Common myeloid progenitor, CD34-positive (primary cell): ENCODE measurements at regions not wholly inside any gene's neighbourhood (a gene's known extent, or its start where the extent isn't known, plus 50 kb on each side); places are given as distances from the start of the nearest gene placed in this dataset.

ENCODE experiments used
- CTCF ChIA-PET: fragments of 350-600 bp; sonication (Branson Sonifier 250); formaldehyde crosslinking; loops from one replicate; lab custom pipeline; 2021; ENCODE audit warnings: antibody characterized with exemption; lab: Charles Lee
- POLR2A ChIA-PET: fragments of 350-600 bp; sonication (Branson Sonifier 250); formaldehyde crosslinking; loops from one replicate; lab custom pipeline; 2021; ENCODE audit warnings: antibody characterized with exemption; lab: Charles Lee
- DNase-seq, 3 donors: peaks; one replicate each; pipeline versions ENCODE4 v3.0.0 to v3.0.0-alpha.2; 2013
- H3K27ac ChIP-seq, 2 experiments: 1 replicate in 1 of 2; 2 replicates in 1 of 2; pipeline ENCODE4 v1.7.0; 2013; ENCODE audit warnings: inconsistent platforms in 2 of 2, low read length in 2 of 2, mild to moderate bottlenecking in 2 of 2, low read depth in 1 of 2, moderate library complexity in 1 of 2; ENCODE audit not compliant: severe bottlenecking in 2 of 2, insufficient read depth in 1 of 2, poor library complexity in 1 of 2
- H3K27me3 ChIP-seq, 5 experiments: replicated peaks in 2 of 5; 1 replicate in 3 of 5; 2 replicates in 2 of 5; pipeline versions ENCODE4 v1.6.1 to v1.7.0; 2013; ENCODE audit warnings: low read length in 4 of 5, mild to moderate bottlenecking in 2 of 5, moderate library complexity in 2 of 5, inconsistent platforms in 1 of 5; ENCODE audit not compliant: insufficient read depth in 5 of 5, control insufficient read depth in 4 of 5
- H3K36me3 ChIP-seq, 4 experiments: 1 replicate in 2 of 4; 2 replicates in 2 of 4; pipeline versions ENCODE4 v1.6.1 to v1.7.0; 2013; ENCODE audit warnings: low read length in 3 of 4, control low read depth in 1 of 4, mild to moderate bottlenecking in 1 of 4; ENCODE audit not compliant: control insufficient read depth in 4 of 4, insufficient read depth in 4 of 4
- H3K4me1 ChIP-seq, 4 experiments: 1 replicate in 3 of 4; 2 replicates in 1 of 4; pipeline versions ENCODE4 v1.6.1 to v1.7.1; 2013; ENCODE audit warnings: low read length in 3 of 4, mild to moderate bottlenecking in 3 of 4, control low read depth in 1 of 4, inconsistent platforms in 1 of 4, moderate library complexity in 1 of 4; ENCODE audit not compliant: control insufficient read depth in 4 of 4, insufficient read depth in 4 of 4; ENCODE audit errors: control extremely low read depth in 1 of 4
- H3K4me3 ChIP-seq, 7 experiments: 1 replicate in 4 of 7; 2 replicates in 3 of 7; pipeline versions ENCODE4 v1.5.1 to v1.7.0; 2013; ENCODE audit warnings: mild to moderate bottlenecking in 7 of 7, low read length in 6 of 7, moderate library complexity in 6 of 7, inconsistent platforms in 2 of 7, low read depth in 2 of 7, control low read depth in 1 of 7; ENCODE audit not compliant: insufficient read depth in 4 of 7, control insufficient read depth in 1 of 7; ENCODE audit errors: extremely low read depth in 1 of 7
- H3K9me3 ChIP-seq, 5 experiments: 1 replicate in 4 of 5; 2 replicates in 1 of 5; pipeline versions ENCODE4 v1.6.1 to v1.7.1; 2013; ENCODE audit warnings: low read length in 4 of 5, mild to moderate bottlenecking in 2 of 5, inconsistent platforms in 1 of 5, low read depth in 1 of 5, moderate library complexity in 1 of 5; ENCODE audit not compliant: control insufficient read depth in 4 of 5, insufficient read depth in 2 of 5; ENCODE audit errors: control extremely low read depth in 1 of 5
- WGBS: methylation state at CpG from one replicate; pipeline ENCODE4 v1.1.5; 2013; ENCODE audit not compliant: insufficient coverage; 5-methylcytosine and 5-hydroxymethylcytosine counted together

- Histone ChIP-seq H3K27ac (no peak overlapping the region), H3K27me3 (no peaks in the 10 kb centered on the region), H3K36me3 (no peaks in the 10 kb centered on the region), H3K4me3 (no peak overlapping the region), H3K9me3 (no peaks in the 10 kb centered on the region), H3K4me1 (peaks cover 0 to 3% (median 0%) of the 10 kb centered on the region in 4 experiments)
- DNase-seq: no peak
- ChIA-PET POLR2A (no interaction called here), CTCF (no interaction called here)
- 100% methylated on average over 1 of the region's 3 CpGs for WGBS
Measured at GRCh38 chr7:12898620-12899019, 211.2 kb downstream of the ARL4A start.

- ChIA-PET CTCF (no interaction called here), POLR2A (no interaction called here)
- DNase-seq: no peak
- Histone ChIP-seq H3K9me3 (no peaks in the 10 kb centered on the region), H3K27me3 (no peaks in the 10 kb centered on the region), H3K36me3 (no peaks in the 10 kb centered on the region), H3K4me1 (no peaks in the 10 kb centered on the region), H3K4me3 (no peak overlapping the region), H3K27ac (no peak overlapping the region)
- 100% methylated on average over 1 of the region's 5 CpGs for WGBS
Measured at GRCh38 chr7:12905671-12906070, 218.2 kb downstream of the ARL4A start.

- WGBS: no CpG with 5 or more reads among the region's 2 CpGs
- H3K27me3 ChIP-seq: no peaks in the 10 kb centered on the region
- ChIA-PET CTCF (no interaction called here), POLR2A (no interaction called here)
- H3K4me3 ChIP-seq: no peak overlapping the region
- no peak overlapping the region for H3K27ac ChIP-seq
- H3K4me1 ChIP-seq: no peaks in the 10 kb centered on the region
- no peaks in the 10 kb centered on the region for H3K36me3 ChIP-seq
- H3K9me3 ChIP-seq: no peaks in the 10 kb centered on the region
- DNase-seq: no peak
Measured at GRCh38 chr7:12907774-12908173, 220.3 kb downstream of the ARL4A start.

GRCh38 chr7:12909483-12909882 lies 222.1 kb downstream of the ARL4A start:
- H3K27ac ChIP-seq: no peak overlapping the region
- no CpG with 5 or more reads among the region's 1 CpG for WGBS
- DNase-seq: no peak
- H3K4me1 ChIP-seq: no peaks in the 10 kb centered on the region
- no peaks in the 10 kb centered on the region for H3K27me3 ChIP-seq
- CTCF ChIA-PET: no interaction called here
- H3K36me3 ChIP-seq: no peaks in the 10 kb centered on the region
- no peak overlapping the region for H3K4me3 ChIP-seq
- H3K9me3 ChIP-seq: no peaks in the 10 kb centered on the region
- POLR2A ChIA-PET: no interaction called here

- DNase-seq: no peak
- no peaks in the 10 kb centered on the region for H3K4me1 ChIP-seq
- H3K27me3 ChIP-seq: no peaks in the 10 kb centered on the region
- no peaks in the 10 kb centered on the region for H3K36me3 ChIP-seq
- ChIA-PET CTCF (interaction anchor here (1.5 kb wide), 1 partner anchor 10 kb away, joined by 4 read pairs; no protein-coding TSS in a partner anchor), POLR2A (no interaction called here)
- H3K27ac ChIP-seq: no peak overlapping the region
- 100% methylated on average over 1 of the region's 2 CpGs for WGBS
- H3K9me3 ChIP-seq: peaks cover 0 to 2% (median 0%) of the 10 kb centered on the region in 5 experiments
- H3K4me3 ChIP-seq: no peak overlapping the region
Measured at GRCh38 chr7:12911053-12911452, 223.6 kb downstream of the ARL4A start.

- ChIA-PET POLR2A (no interaction called here), CTCF (no interaction called here)
- no peaks in the 10 kb centered on the region for H3K4me1 ChIP-seq
- H3K4me3 ChIP-seq: no peak overlapping the region
- no peak overlapping the region for H3K27ac ChIP-seq
- peaks cover 0 to 3% (median 0%) of the 10 kb centered on the region in 5 experiments for H3K9me3 ChIP-seq
- 73% methylated on average over 2 of the region's 3 CpGs for WGBS
- no peaks in the 10 kb centered on the region for H3K27me3 ChIP-seq
- H3K36me3 ChIP-seq: no peaks in the 10 kb centered on the region
- no peak for DNase-seq
Measured at GRCh38 chr7:12913002-12913401, 225.6 kb downstream of the ARL4A start.

GRCh38 chr7:12917801-12918200 lies 230.4 kb downstream of the ARL4A start:
- Histone ChIP-seq H3K9me3 (peaks cover 0 to 3% (median 0%) of the 10 kb centered on the region in 5 experiments), H3K4me3 (no peak overlapping the region), H3K4me1 (no peaks in the 10 kb centered on the region), H3K27ac (no peak overlapping the region), H3K27me3 (no peaks in the 10 kb centered on the region), H3K36me3 (no peaks in the 10 kb centered on the region)
- POLR2A ChIA-PET: no interaction called here
- 100% methylated on average over 1 of the region's 2 CpGs for WGBS
- no peak for DNase-seq
- CTCF ChIA-PET: no interaction called here
